B cell (primary cell): ENCODE measurements at regions not wholly inside any gene's neighbourhood (a gene's known extent, or its start where the extent isn't known, plus 50 kb on each side); places are given as distances from the start of the nearest gene placed in this dataset.

ENCODE experiments used
- ATAC-seq: fragments of 200-7000 bp; cut with Tn5 transposase; one replicate; pipeline ENCODE4 v1.10.0; 2021; ENCODE audit warnings: low read depth, mild to moderate bottlenecking, moderate number of reproducible peaks, moderate library complexity
- CTCF ChIA-PET: fragments of 350-600 bp; sonication (Branson Sonifier 250); formaldehyde crosslinking; loops from one replicate; lab custom pipeline; 2021; ENCODE audit warnings: antibody characterized with exemption, inconsistent platforms; lab: Charles Lee
- POLR2A ChIA-PET: fragments of 350-600 bp; sonication (Branson Sonifier 250); formaldehyde crosslinking; loops from one replicate; lab custom pipeline; 2021; ENCODE audit warnings: antibody characterized with exemption; lab: Charles Lee
- DNase-seq: peaks from one replicate; pipeline ENCODE4 v3.0.0; 2013
- H2AFZ ChIP-seq: 2 replicates; pipeline ENCODE4 v1.6.1; 2012; ENCODE audit warnings: mild to moderate bottlenecking, low read depth, low read length; ENCODE audit not compliant: insufficient read depth, poor library complexity, severe bottlenecking
- H3K27ac ChIP-seq, 2 donors: 1 replicate in 1 of 2; 2 replicates in 1 of 2; pipeline ENCODE4 v1.5.1; 2012 to 2013; ENCODE audit warnings: low read length in 2 of 2, mild to moderate bottlenecking in 2 of 2, moderate library complexity in 1 of 2
- H3K27me3 ChIP-seq, 4 experiments: fragments of 200-600 bp in 1 of 4; sonication (generic) in 1 of 4; replicated peaks in 1 of 4; 1 replicate in 2 of 4; 2 replicates in 2 of 4; pipeline versions ENCODE4 v1.6.1 to v1.7.0; 2013 to 2016; ENCODE audit warnings: low read length in 3 of 4, mild to moderate bottlenecking in 2 of 4, mixed read lengths in 1 of 4, moderate library complexity in 1 of 4; ENCODE audit not compliant: insufficient read depth in 4 of 4, control insufficient read depth in 3 of 4; ENCODE audit errors: control extremely low read depth in 1 of 4
- H3K36me3 ChIP-seq, 2 experiments: replicated peaks in 1 of 2; 1 replicate in 1 of 2; 2 replicates in 1 of 2; pipeline versions ENCODE4 v1.6.1 to v1.7.1; 2013; ENCODE audit warnings: low read length in 1 of 2; ENCODE audit not compliant: insufficient read depth in 2 of 2, control insufficient read depth in 1 of 2; ENCODE audit errors: control extremely low read depth in 1 of 2, extremely low read depth in 1 of 2
- H3K4me1 ChIP-seq, 2 donors: fragments of 200-600 bp in 1 of 2; sonication (generic) in 1 of 2; 1 replicate in 1 of 2; 2 replicates in 1 of 2; pipeline versions ENCODE4 v1.5.1 to v1.6.1; 2013 to 2017; ENCODE audit warnings: low read length in 2 of 2; ENCODE audit not compliant: control insufficient read depth in 2 of 2, insufficient read depth in 2 of 2
- H3K4me2 ChIP-seq: replicated peaks from 2 replicates; pipeline ENCODE3; 2012; ENCODE audit warnings: mild to moderate bottlenecking, low read depth, low read length; ENCODE audit not compliant: poor library complexity, severe bottlenecking
- H3K4me3 ChIP-seq, 5 experiments: fragments of 200-600 bp in 1 of 5; sonication (generic) in 1 of 5; 1 replicate in 3 of 5; 2 replicates in 2 of 5; pipeline versions ENCODE4 v1.5.1 to v1.7.0; 2011 to 2016; ENCODE audit warnings: low read length in 4 of 5, mild to moderate bottlenecking in 4 of 5, low read depth in 2 of 5, control low read depth in 1 of 5, moderate library complexity in 1 of 5; ENCODE audit not compliant: insufficient read depth in 1 of 5; ENCODE audit errors: control extremely low read depth in 1 of 5, extremely low read depth in 1 of 5
- H3K79me2 ChIP-seq: fragments of 200-600 bp; sonication (generic); one replicate; pipeline ENCODE4 v1.6.0; 2016; ENCODE audit warnings: low read length; ENCODE audit not compliant: control insufficient read depth, insufficient read depth
- H3K9ac ChIP-seq: fragments of 200-600 bp; sonication (generic); 2 replicates; pipeline ENCODE4 v1.6.1; 2017; ENCODE audit warnings: mild to moderate bottlenecking, low read length, moderate library complexity
- H3K9me3 ChIP-seq, 3 donors: one replicate each; pipeline versions ENCODE4 v1.6.1 to v1.7.1; 2013; ENCODE audit warnings: low read length in 2 of 3; ENCODE audit not compliant: control insufficient read depth in 2 of 3, insufficient read depth in 1 of 3; ENCODE audit errors: control extremely low read depth in 1 of 3
- H4K20me1 ChIP-seq: 2 replicates; pipeline ENCODE4 v1.6.0; 2012; ENCODE audit warnings: mild to moderate bottlenecking, low read length; ENCODE audit not compliant: insufficient read depth, control insufficient read depth, poor library complexity, severe bottlenecking
- H3K27ac Mint-ChIP-seq: one replicate; pipeline ENCODE4 v1.8.0; 2021; ENCODE audit warnings: mixed read lengths
- H3K27me3 Mint-ChIP-seq: one replicate; pipeline ENCODE4 v1.8.0; 2021; ENCODE audit warnings: mixed read lengths
- H3K4me1 Mint-ChIP-seq: one replicate; pipeline ENCODE4 v1.8.0; 2021; ENCODE audit warnings: mixed read lengths
- H3K4me3 Mint-ChIP-seq: one replicate; pipeline ENCODE4 v1.8.0; 2021; ENCODE audit warnings: mixed read lengths
- H3K9me3 Mint-ChIP-seq: one replicate; pipeline ENCODE4 v1.8.0; 2022; ENCODE audit warnings: mixed read lengths; ENCODE audit not compliant: insufficient read depth
- CTCF ChIP-seq: fragments of 200-600 bp; IDR thresholded peaks from one replicate; pipeline ENCODE4 v1.8.0; 2022; ENCODE audit warnings: antibody characterized with exemption, mild to moderate bottlenecking
- EZH2 ChIP-seq: IDR thresholded peaks from 2 replicates; pipeline ENCODE4 v1.6.1; 2012; ENCODE audit warnings: borderline replicate concordance, low read depth, mild to moderate bottlenecking, moderate library complexity, low read length; ENCODE audit not compliant: insufficient read depth, poor library complexity, severe bottlenecking
- WGBS: methylation state at CpG from one replicate; pipeline ENCODE4 v1.1.5; 2013; ENCODE audit warnings: missing lambda C conversion rate; ENCODE audit not compliant: insufficient coverage; 5-methylcytosine and 5-hydroxymethylcytosine counted together
- intact Hi-C: fragments of 100-400 bp; cut with micrococcal nuclease; formaldehyde crosslinking; loops from one replicate; pipeline ENCODE4 v1.10.0; 2022

- Mint-ChIP-seq H3K27me3 (no peaks in the 10 kb centered on the region), H3K4me3 (no peak overlapping the region), H3K9me3 (no peaks in the 10 kb centered on the region), H3K4me1 (no peaks in the 10 kb centered on the region), H3K27ac (no peak overlapping the region)
- Histone ChIP-seq H3K9me3 (peaks cover 0 to 7% (median 0%) of the 10 kb centered on the region in 3 donors), H3K27me3 (no peaks in the 10 kb centered on the region), H3K4me2 (no peak overlapping the region), H3K9ac (no peak overlapping the region), H3K4me1 (no peaks in the 10 kb centered on the region), H2AFZ (no peak overlapping the region), H3K79me2 (no peaks in the 10 kb centered on the region), H3K27ac (no peak overlapping the region), H4K20me1 (no peaks in the 10 kb centered on the region), H3K4me3 (no peak overlapping the region), H3K36me3 (no peaks in the 10 kb centered on the region)
- TF ChIP-seq EZH2: no peak
- no peak for TF ChIP-seq CTCF
- DNase-seq (no peak), ATAC-seq (no peak)
- ChIA-PET CTCF (no interaction called here), POLR2A (no interaction called here)
- WGBS: 94% methylated on average over 3 of the region's 5 CpGs
- intact Hi-C loops: no loop called here
These were observed 587.8 kb upstream of the JAG1 start for GRCh38 chr20:11261533-11262000.

GRCh38 chr20:11266571-11266970, 592.8 kb upstream of the JAG1 start:
- ChIA-PET CTCF (no interaction called here), POLR2A (no interaction called here)
- Histone ChIP-seq H3K9me3 (peaks cover 0 to 1% (median 0%) of the 10 kb centered on the region in 3 donors), H3K4me1 (no peaks in the 10 kb centered on the region), H3K79me2 (no peaks in the 10 kb centered on the region), H4K20me1 (no peaks in the 10 kb centered on the region), H3K27ac (no peak overlapping the region), H3K4me3 (no peak overlapping the region), H3K4me2 (no peak overlapping the region), H3K27me3 (no peaks in the 10 kb centered on the region), H3K36me3 (no peaks in the 10 kb centered on the region), H3K9ac (no peak overlapping the region), H2AFZ (no peak overlapping the region)
- Mint-ChIP-seq H3K4me3 (no peak overlapping the region), H3K27ac (no peak overlapping the region), H3K27me3 (no peaks in the 10 kb centered on the region), H3K9me3 (no peaks in the 10 kb centered on the region), H3K4me1 (no peaks in the 10 kb centered on the region)
- WGBS: 100% methylated on average over 1 of the region's 3 CpGs
- no peak for ATAC-seq
- intact Hi-C loops: no loop called here
- DNase-seq: no peak
- TF ChIP-seq EZH2: no peak
- no peak for TF ChIP-seq CTCF
